Osteocyte (in vitro differentiated cells): ENCODE measurements at regions not wholly inside any gene's neighbourhood (a gene's known extent, or its start where the extent isn't known, plus 50 kb on each side); places are given as distances from the start of the nearest gene placed in this dataset.

Experiments
- DNase-seq: peaks from one replicate; pipeline ENCODE4 v3.0.0; 2021; ENCODE audit warnings: mixed read lengths; ENCODE audit not compliant: unreplicated experiment; ENCODE audit errors: extremely low spot score
- H3K27ac Mint-ChIP-seq: one replicate; pipeline ENCODE4 v1.8.0; 2021; ENCODE audit warnings: mild to moderate bottlenecking, mixed read lengths; ENCODE audit not compliant: unreplicated experiment
- H3K27me3 Mint-ChIP-seq: one replicate; pipeline ENCODE4 v1.8.0; 2021; ENCODE audit warnings: mixed read lengths; ENCODE audit not compliant: unreplicated experiment
- H3K36me3 Mint-ChIP-seq: one replicate; pipeline ENCODE4 v1.8.0; 2021; ENCODE audit warnings: mixed read lengths; ENCODE audit not compliant: unreplicated experiment
- H3K4me1 Mint-ChIP-seq: one replicate; pipeline ENCODE4 v1.8.0; 2021; ENCODE audit warnings: mixed read lengths; ENCODE audit not compliant: unreplicated experiment
- H3K4me3 Mint-ChIP-seq: one replicate; pipeline ENCODE4 v1.8.0; 2021; ENCODE audit warnings: mild to moderate bottlenecking, moderate library complexity, mixed read lengths; ENCODE audit not compliant: unreplicated experiment
- H3K9me3 Mint-ChIP-seq: one replicate; pipeline ENCODE4 v1.8.0; 2021; ENCODE audit warnings: mixed read lengths; ENCODE audit not compliant: unreplicated experiment
- CTCF ChIP-seq: fragments of 200-600 bp; sonication (generic); IDR thresholded peaks from 2 replicates; pipeline ENCODE4 v1.5.0; 2021; ENCODE audit warnings: antibody characterized with exemption, mild to moderate bottlenecking, moderate library complexity

GRCh38 chr9:13974891-13975290 is 339.1 kb downstream of the NFIB start:
- H3K36me3 Mint-ChIP-seq: no peaks in the 10 kb centered on the region
- H3K9me3 Mint-ChIP-seq: no peaks in the 10 kb centered on the region
- DNase-seq: no peak
- H3K4me3 Mint-ChIP-seq: no peak overlapping the region
- no peak for TF ChIP-seq CTCF
- no peak overlapping the region for H3K27ac Mint-ChIP-seq
- peaks cover 22% of the 10 kb centered on the region for H3K27me3 Mint-ChIP-seq
- peaks cover 43% of the 10 kb centered on the region for H3K4me1 Mint-ChIP-seq

GRCh38 chr9:13971966-13972655 is 341.8 kb downstream of the NFIB start:
- TF ChIP-seq CTCF: no peak
- Mint-ChIP-seq H3K9me3 (no peaks in the 10 kb centered on the region), H3K4me3 (no peak overlapping the region), H3K4me1 (peaks cover 31% of the 10 kb centered on the region), H3K27me3 (peaks cover 35% of the 10 kb centered on the region), H3K36me3 (no peaks in the 10 kb centered on the region), H3K27ac (no peak overlapping the region)
- no peak for DNase-seq

- peaks cover 24% of the 10 kb centered on the region for H3K4me1 Mint-ChIP-seq
- H3K27me3 Mint-ChIP-seq: peaks cover 40% of the 10 kb centered on the region
- no peaks in the 10 kb centered on the region for H3K36me3 Mint-ChIP-seq
- no peak overlapping the region for H3K27ac Mint-ChIP-seq
- H3K4me3 Mint-ChIP-seq: no peak overlapping the region
- no peak for DNase-seq
- no peak for TF ChIP-seq CTCF
- no peaks in the 10 kb centered on the region for H3K9me3 Mint-ChIP-seq
These were observed 342.5 kb downstream of the NFIB start for GRCh38 chr9:13971415-13971814.

- DNase-seq: no peak
- no peak for TF ChIP-seq CTCF
- no peak overlapping the region for H3K27ac Mint-ChIP-seq
- no peak overlapping the region for H3K4me3 Mint-ChIP-seq
- H3K27me3 Mint-ChIP-seq: peaks cover 48% of the 10 kb centered on the region
- H3K4me1 Mint-ChIP-seq: peaks cover 14% of the 10 kb centered on the region
- no peaks in the 10 kb centered on the region for H3K36me3 Mint-ChIP-seq
- H3K9me3 Mint-ChIP-seq: no peaks in the 10 kb centered on the region
These were observed 343.5 kb downstream of the NFIB start for GRCh38 chr9:13970426-13970825.

GRCh38 chr9:13970018-13970417 is 343.9 kb downstream of the NFIB start:
- Mint-ChIP-seq H3K4me1 (peaks cover 10% of the 10 kb centered on the region), H3K9me3 (no peaks in the 10 kb centered on the region), H3K27me3 (peaks cover 52% of the 10 kb centered on the region), H3K4me3 (no peak overlapping the region), H3K27ac (no peak overlapping the region), H3K36me3 (no peaks in the 10 kb centered on the region)
- DNase-seq: no peak
- no peak for TF ChIP-seq CTCF
